PC-3 (cell line): ENCODE measurements at regions not wholly inside any gene's neighbourhood (a gene's known extent, or its start where the extent isn't known, plus 50 kb on each side); places are given as distances from the start of the nearest gene placed in this dataset.

Source experiments
- CTCF ChIP-seq: fragments of 300-600 bp; sonication (generic); conservative IDR thresholded peaks from 2 replicates; pipeline ENCODE4 v1.5.1; 2017; ENCODE audit warnings: antibody characterized with exemption, low read depth, mild to moderate bottlenecking, low read length
- EZH2 ChIP-seq: fragments of 300-600 bp; sonication (generic); IDR thresholded peaks from one replicate; pipeline ENCODE4 v1.6.1; 2017; ENCODE audit warnings: antibody characterized with exemption, mild to moderate bottlenecking, low read length; ENCODE audit not compliant: unreplicated experiment
- EZH2phosphoT487 ChIP-seq: fragments of 300-600 bp; sonication (generic); IDR thresholded peaks from 2 replicates; pipeline ENCODE4 v1.6.1; 2018; ENCODE audit warnings: mild to moderate bottlenecking, antibody characterized with exemption, low read length, borderline replicate concordance

DNA sequence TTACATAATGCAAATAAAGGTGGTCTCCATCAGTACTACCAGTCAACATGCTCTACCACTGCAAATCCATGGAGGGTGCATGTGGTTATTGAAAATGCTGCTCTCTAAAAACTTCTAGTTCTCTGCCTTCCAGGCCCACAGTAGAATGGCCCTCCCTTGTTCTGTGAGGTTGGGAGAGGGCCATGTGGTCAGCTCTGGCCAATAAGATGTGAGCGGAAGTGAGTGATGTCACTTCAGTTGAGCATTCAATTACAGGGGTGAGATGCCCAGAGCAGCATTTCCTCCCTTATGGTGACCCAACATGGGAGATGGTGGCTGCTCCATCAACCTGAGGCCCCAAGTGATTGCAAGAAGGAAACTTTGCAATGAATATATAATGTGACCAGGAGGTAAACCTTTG lies 148.8 kb downstream of the CPEB2 start:
- TF ChIP-seq EZH2 (no peak), CTCF (no peak), EZH2phosphoT487 (no peak)
